ENCODE measurements at regions not wholly inside any gene's neighbourhood (a gene's known extent, or its start where the extent isn't known, plus 50 kb on each side); places are given as distances from the start of the nearest gene placed in this dataset.

- no peak for DNase-seq
- POLR2A ChIA-PET: no interaction called here
- Mint-ChIP-seq H3K4me3 (no peak overlapping the region), H3K27ac (peak overlapping the region in 1 of 8 donors; percentile 51), H3K27me3 (peaks cover 6 to 11% of the 10 kb centered on the region in 2 donors), H3K4me1 (no peaks in the 10 kb centered on the region), H3K9me3 (no peaks in the 10 kb centered on the region), H3K36me3 (no peaks in the 10 kb centered on the region)
- Histone ChIP-seq H3K27me3 (ENCODE audit: insufficient read depth, low read length, poor library complexity, severe bottlenecking) (no peaks in the 10 kb centered on the region), H3K4me1 (ENCODE audit: insufficient read depth, low read length) (no peaks in the 10 kb centered on the region), H3K27ac (ENCODE audit: low read depth, low read length) (no peak overlapping the region), H3K36me3 (ENCODE audit: insufficient read depth, low read length) (no peaks in the 10 kb centered on the region), H3K9me3 (ENCODE audit: low read length) (no peaks in the 10 kb centered on the region), H3K4me3 (ENCODE audit: low read length) (no peak overlapping the region)
- CTCF ChIA-PET: no interaction called here
Measured at GRCh38 chr3:17972959-17973906, 230.8 kb upstream of the TBC1D5 start.

- Histone ChIP-seq H3K36me3 (ENCODE audit: insufficient read depth, low read length) (no peaks in the 10 kb centered on the region), H3K9me3 (ENCODE audit: low read length) (no peaks in the 10 kb centered on the region), H3K4me3 (ENCODE audit: low read length) (no peak overlapping the region), H3K27me3 (ENCODE audit: insufficient read depth, low read length, poor library complexity, severe bottlenecking) (no peaks in the 10 kb centered on the region), H3K4me1 (ENCODE audit: insufficient read depth, low read length) (no peaks in the 10 kb centered on the region), H3K27ac (ENCODE audit: low read depth, low read length) (no peak overlapping the region)
- H3K4me3 Mint-ChIP-seq: no peak overlapping the region
- H3K9me3 Mint-ChIP-seq: no peaks in the 10 kb centered on the region
- H3K27ac Mint-ChIP-seq: no peak overlapping the region
- no peak for DNase-seq
- ChIA-PET POLR2A (no interaction called here), CTCF (no interaction called here)
- no peaks in the 10 kb centered on the region for H3K36me3 Mint-ChIP-seq
- peaks cover 11 to 16% of the 10 kb centered on the region in 2 donors for H3K27me3 Mint-ChIP-seq
- no peaks in the 10 kb centered on the region for H3K4me1 Mint-ChIP-seq
Measured at GRCh38 chr3:17972476-17972875, 230.0 kb upstream of the TBC1D5 start.

- Histone ChIP-seq H3K36me3 (ENCODE audit: insufficient read depth, low read length) (no peaks in the 10 kb centered on the region), H3K27me3 (ENCODE audit: insufficient read depth, low read length, poor library complexity, severe bottlenecking) (no peaks in the 10 kb centered on the region), H3K4me3 (ENCODE audit: low read length) (no peak overlapping the region), H3K9me3 (ENCODE audit: low read length) (no peaks in the 10 kb centered on the region), H3K4me1 (ENCODE audit: insufficient read depth, low read length) (no peaks in the 10 kb centered on the region), H3K27ac (ENCODE audit: low read depth, low read length) (no peak overlapping the region)
- Mint-ChIP-seq H3K9me3 (no peaks in the 10 kb centered on the region), H3K4me3 (no peak overlapping the region), H3K36me3 (no peaks in the 10 kb centered on the region), H3K27ac (peak overlapping the region in 1 of 8 donors; percentile 84), H3K4me1 (no peaks in the 10 kb centered on the region), H3K27me3 (peaks cover 14 to 19% of the 10 kb centered on the region in 2 donors)
- no peak for DNase-seq
- POLR2A ChIA-PET: no interaction called here
- CTCF ChIA-PET: no interaction called here
Measured at GRCh38 chr3:17972030-17972429, 229.6 kb upstream of the TBC1D5 start.

- Mint-ChIP-seq H3K9me3 (no peaks in the 10 kb centered on the region), H3K4me3 (no peak overlapping the region), H3K27me3 (peaks cover 14 to 19% of the 10 kb centered on the region in 2 donors), H3K4me1 (no peaks in the 10 kb centered on the region), H3K27ac (no peak overlapping the region), H3K36me3 (no peaks in the 10 kb centered on the region)
- no peak for DNase-seq
- no peak overlapping the region for H3K4me3 ChIP-seq (ENCODE audit: low read length)
- H3K36me3 ChIP-seq (ENCODE audit: insufficient read depth, low read length): no peaks in the 10 kb centered on the region
- ChIA-PET CTCF (no interaction called here), POLR2A (no interaction called here)
- H3K9me3 ChIP-seq (ENCODE audit: low read length): no peaks in the 10 kb centered on the region
- H3K4me1 ChIP-seq (ENCODE audit: insufficient read depth, low read length): no peaks in the 10 kb centered on the region
- H3K27ac ChIP-seq (ENCODE audit: low read depth, low read length): no peak overlapping the region
- no peaks in the 10 kb centered on the region for H3K27me3 ChIP-seq (ENCODE audit: insufficient read depth, low read length, poor library complexity, severe bottlenecking)
Measured at GRCh38 chr3:17969985-17970568, 227.6 kb upstream of the TBC1D5 start.

- Histone ChIP-seq H3K4me3 (ENCODE audit: low read length) (no peak overlapping the region), H3K4me1 (ENCODE audit: insufficient read depth, low read length) (no peaks in the 10 kb centered on the region), H3K27me3 (ENCODE audit: insufficient read depth, low read length, poor library complexity, severe bottlenecking) (no peaks in the 10 kb centered on the region), H3K36me3 (ENCODE audit: insufficient read depth, low read length) (no peaks in the 10 kb centered on the region), H3K27ac (ENCODE audit: low read depth, low read length) (no peak overlapping the region), H3K9me3 (ENCODE audit: low read length) (no peaks in the 10 kb centered on the region)
- Mint-ChIP-seq H3K9me3 (no peaks in the 10 kb centered on the region), H3K4me1 (no peaks in the 10 kb centered on the region), H3K27ac (no peak overlapping the region), H3K36me3 (no peaks in the 10 kb centered on the region), H3K27me3 (peaks cover 14 to 19% of the 10 kb centered on the region in 2 donors), H3K4me3 (no peak overlapping the region)
- DNase-seq: no peak
- ChIA-PET CTCF (no interaction called here), POLR2A (no interaction called here)
Measured at GRCh38 chr3:17969244-17969643, 226.8 kb upstream of the TBC1D5 start.

GRCh38 chr3:17967953-17968607, 225.6 kb upstream of the TBC1D5 start:
- Mint-ChIP-seq H3K36me3 (no peaks in the 10 kb centered on the region), H3K27me3 (peaks cover 14 to 17% of the 10 kb centered on the region in 2 donors), H3K27ac (no peak overlapping the region), H3K4me3 (no peak overlapping the region), H3K9me3 (no peaks in the 10 kb centered on the region), H3K4me1 (no peaks in the 10 kb centered on the region)
- Histone ChIP-seq H3K36me3 (ENCODE audit: insufficient read depth, low read length) (no peaks in the 10 kb centered on the region), H3K9me3 (ENCODE audit: low read length) (no peaks in the 10 kb centered on the region), H3K27me3 (ENCODE audit: insufficient read depth, low read length, poor library complexity, severe bottlenecking) (no peaks in the 10 kb centered on the region), H3K4me3 (ENCODE audit: low read length) (no peak overlapping the region), H3K27ac (ENCODE audit: low read depth, low read length) (no peak overlapping the region), H3K4me1 (ENCODE audit: insufficient read depth, low read length) (no peaks in the 10 kb centered on the region)
- CTCF ChIA-PET: no interaction called here
- POLR2A ChIA-PET: no interaction called here
- no peak for DNase-seq

- H3K27ac Mint-ChIP-seq: no peak overlapping the region
- no peaks in the 10 kb centered on the region for H3K36me3 Mint-ChIP-seq
- no peaks in the 10 kb centered on the region for H3K4me1 Mint-ChIP-seq
- Histone ChIP-seq H3K9me3 (ENCODE audit: low read length) (no peaks in the 10 kb centered on the region), H3K27me3 (ENCODE audit: insufficient read depth, low read length, poor library complexity, severe bottlenecking) (no peaks in the 10 kb centered on the region), H3K4me1 (ENCODE audit: insufficient read depth, low read length) (no peaks in the 10 kb centered on the region), H3K27ac (ENCODE audit: low read depth, low read length) (no peak overlapping the region), H3K4me3 (ENCODE audit: low read length) (no peak overlapping the region), H3K36me3 (ENCODE audit: insufficient read depth, low read length) (no peaks in the 10 kb centered on the region)
- POLR2A ChIA-PET: no interaction called here
- no peak overlapping the region for H3K4me3 Mint-ChIP-seq
- CTCF ChIA-PET: no interaction called here
- H3K9me3 Mint-ChIP-seq: no peaks in the 10 kb centered on the region
- H3K27me3 Mint-ChIP-seq: peaks cover 14 to 20% of the 10 kb centered on the region in 2 donors
- no peak for DNase-seq
Measured at GRCh38 chr3:17967111-17967510, 224.7 kb upstream of the TBC1D5 start.

- H3K9me3 Mint-ChIP-seq: no peaks in the 10 kb centered on the region
- H3K9me3 ChIP-seq (ENCODE audit: low read length): no peaks in the 10 kb centered on the region
- POLR2A ChIA-PET: no interaction called here
- no peak overlapping the region for H3K4me3 ChIP-seq (ENCODE audit: low read length)
- no peak overlapping the region for H3K27ac ChIP-seq (ENCODE audit: low read depth, low read length)
- H3K27me3 Mint-ChIP-seq: peaks cover 14 to 20% of the 10 kb centered on the region in 2 donors
- DNase-seq: no peak
- CTCF ChIA-PET: interaction anchor here (1.1 kb wide), 1 partner anchor 14 kb away, joined by 3 read pairs; no protein-coding TSS in a partner anchor
- H3K4me1 ChIP-seq (ENCODE audit: insufficient read depth, low read length): no peaks in the 10 kb centered on the region
- H3K27ac Mint-ChIP-seq: no peak overlapping the region
- H3K36me3 ChIP-seq (ENCODE audit: insufficient read depth, low read length): no peaks in the 10 kb centered on the region
- H3K36me3 Mint-ChIP-seq: no peaks in the 10 kb centered on the region
- H3K4me3 Mint-ChIP-seq: peak overlapping the region in 1 of 7 donors; percentile 16
- no peaks in the 10 kb centered on the region for H3K27me3 ChIP-seq (ENCODE audit: insufficient read depth, low read length, poor library complexity, severe bottlenecking)
- H3K4me1 Mint-ChIP-seq: no peaks in the 10 kb centered on the region
Measured at GRCh38 chr3:17965331-17965730, 222.9 kb upstream of the TBC1D5 start.
